Neuronal stem cell (in vitro differentiated cells): ENCODE measurements at regions not wholly inside any gene's neighbourhood (a gene's known extent, or its start where the extent isn't known, plus 50 kb on each side); places are given as distances from the start of the nearest gene placed in this dataset.

Experiments used
- DNase-seq: peaks from one replicate; pipeline ENCODE4 v3.0.0-alpha.2; 2013; ENCODE audit warnings: low spot score
- H2AFZ ChIP-seq: one replicate; pipeline ENCODE4 v1.6.1; 2013; ENCODE audit warnings: mild to moderate bottlenecking, low read length, inconsistent platforms
- H2AK5ac ChIP-seq: 2 replicates; pipeline ENCODE4 v1.6.1; 2013; ENCODE audit warnings: low read depth, mild to moderate bottlenecking, inconsistent platforms, low read length, moderate library complexity, mixed read lengths
- H2BK120ac ChIP-seq: 2 replicates; pipeline ENCODE4 v1.6.1; 2013; ENCODE audit warnings: low read depth, mild to moderate bottlenecking, inconsistent platforms, low read length, moderate library complexity, mixed read lengths
- H2BK12ac ChIP-seq: one replicate; pipeline ENCODE4 v1.6.1; 2013; ENCODE audit warnings: low read length, inconsistent platforms
- H2BK15ac ChIP-seq: 2 replicates; pipeline ENCODE4 v1.6.1; 2013; ENCODE audit warnings: mild to moderate bottlenecking, low read length, inconsistent platforms, mixed read lengths
- H2BK5ac ChIP-seq: one replicate; pipeline ENCODE4 v1.6.1; 2013; ENCODE audit warnings: inconsistent platforms, mild to moderate bottlenecking, low read length, moderate library complexity
- H3K14ac ChIP-seq: one replicate; pipeline ENCODE4 v1.6.1; 2013; ENCODE audit warnings: low read length, inconsistent platforms
- H3K18ac ChIP-seq: 2 replicates; pipeline ENCODE4 v1.6.1; 2013; ENCODE audit warnings: low read length, inconsistent platforms
- H3K23ac ChIP-seq: 2 replicates; pipeline ENCODE4 v1.6.1; 2013; ENCODE audit warnings: low read depth, mild to moderate bottlenecking, mixed read lengths, low read length, inconsistent platforms; ENCODE audit not compliant: poor library complexity
- H3K27ac ChIP-seq: replicated peaks from 3 replicates; pipeline ENCODE4 v1.5.1; 2013; ENCODE audit warnings: low read length, inconsistent platforms
- H3K27me3 ChIP-seq, 3 experiments: 2 replicates each; pipeline ENCODE4 v1.6.1; 2013; ENCODE audit warnings: low read length in 3 of 3, mild to moderate bottlenecking in 2 of 3, inconsistent platforms in 1 of 3, low read depth in 1 of 3, mixed read lengths in 1 of 3, moderate library complexity in 1 of 3; ENCODE audit not compliant: control insufficient read depth in 3 of 3, insufficient read depth in 3 of 3
- H3K36me3 ChIP-seq, 2 donors: replicated peaks in 1 of 2; 2 replicates each; pipeline ENCODE4 v1.6.1; 2013; ENCODE audit warnings: low read length in 2 of 2; ENCODE audit not compliant: control insufficient read depth in 2 of 2, insufficient read depth in 2 of 2
- H3K4ac ChIP-seq: 2 replicates; pipeline ENCODE4 v1.6.1; 2013; ENCODE audit warnings: inconsistent platforms, mild to moderate bottlenecking, low read length, moderate library complexity
- H3K4me1 ChIP-seq, 2 donors: 1 replicate in 1 of 2; 2 replicates in 1 of 2; pipeline ENCODE4 v1.6.1; 2013; ENCODE audit warnings: low read length in 2 of 2, low read depth in 1 of 2; ENCODE audit not compliant: control insufficient read depth in 2 of 2, insufficient read depth in 1 of 2
- H3K4me2 ChIP-seq: one replicate; pipeline ENCODE4 v1.6.1; 2013; ENCODE audit warnings: mild to moderate bottlenecking, low read length, inconsistent platforms; ENCODE audit not compliant: insufficient read depth, poor library complexity, severe bottlenecking
- H3K4me3 ChIP-seq, 2 donors: 2 replicates each; pipeline ENCODE4 v1.5.1; 2013; ENCODE audit warnings: low read length in 2 of 2, mild to moderate bottlenecking in 2 of 2, inconsistent platforms in 1 of 2, moderate library complexity in 1 of 2
- H3K79me1 ChIP-seq: one replicate; pipeline ENCODE4 v1.6.1; 2013; ENCODE audit warnings: low read depth, mild to moderate bottlenecking, inconsistent platforms, low read length, moderate library complexity
- H3K9ac ChIP-seq: one replicate; pipeline ENCODE4 v1.6.1; 2013; ENCODE audit warnings: mild to moderate bottlenecking, low read depth, low read length, inconsistent platforms; ENCODE audit not compliant: poor library complexity
- H3K9me3 ChIP-seq, 2 donors: replicated peaks in 1 of 2; 2 replicates each; pipeline versions ENCODE3 to v1.6.1; 2013; ENCODE audit warnings: low read length in 2 of 2, mild to moderate bottlenecking in 2 of 2, inconsistent platforms in 1 of 2, low read depth in 1 of 2, mixed read lengths in 1 of 2, moderate library complexity in 1 of 2; ENCODE audit not compliant: control insufficient read depth in 2 of 2, insufficient read depth in 1 of 2
- H4K8ac ChIP-seq: one replicate; pipeline ENCODE4 v1.6.1; 2013; ENCODE audit warnings: low read depth, mild to moderate bottlenecking, inconsistent platforms, low read length, moderate library complexity
- H4K91ac ChIP-seq: one replicate; pipeline ENCODE4 v1.6.1; 2013; ENCODE audit warnings: low read length, low read depth, mild to moderate bottlenecking, inconsistent platforms; ENCODE audit not compliant: poor library complexity
- WGBS, 2 donors: extraction: QIAGEN DNeasy Blood & Tissue Kit; methylation state at CpG; one replicate each; pipeline ENCODE4 v1.1.7; 2013; ENCODE audit warnings: missing lambda C conversion rate in 2 of 2, mixed read lengths in 1 of 2; ENCODE audit not compliant: insufficient read length in 2 of 2, insufficient replicate concordance in 1 of 2; ENCODE audit errors: extremely low coverage in 2 of 2; 5-methylcytosine and 5-hydroxymethylcytosine counted together

- no peak overlapping the region for H3K23ac ChIP-seq
- H2BK5ac ChIP-seq: no peak overlapping the region
- H4K91ac ChIP-seq: no peak overlapping the region
- peaks cover 0 to 8% of the 10 kb centered on the region in 2 donors for H3K4me1 ChIP-seq
- H2AFZ ChIP-seq: no peak overlapping the region
- no peak for DNase-seq
- no peak overlapping the region for H3K9ac ChIP-seq
- H3K36me3 ChIP-seq: no peaks in the 10 kb centered on the region
- WGBS, 2 donors: no CpG with 5 or more reads among the region's 14 CpGs
- no peaks in the 10 kb centered on the region for H3K79me1 ChIP-seq
- peak overlapping the region; percentile 89 for H3K14ac ChIP-seq
- H4K8ac ChIP-seq: no peak overlapping the region
- no peak overlapping the region for H2BK15ac ChIP-seq
- no peak overlapping the region for H3K27ac ChIP-seq
- H3K4me2 ChIP-seq: no peak overlapping the region
- no peaks in the 10 kb centered on the region for H3K9me3 ChIP-seq
- no peak overlapping the region for H3K18ac ChIP-seq
- H3K4me3 ChIP-seq: no peak overlapping the region
- no peak overlapping the region for H2BK120ac ChIP-seq
- H3K4ac ChIP-seq: no peak overlapping the region
- no peak overlapping the region for H2AK5ac ChIP-seq
- no peak overlapping the region for H2BK12ac ChIP-seq
- H3K27me3 ChIP-seq: peaks cover 0 to 52% (median 0%) of the 10 kb centered on the region in 3 experiments
Measured at GRCh38 chr15:77691607-77692006, 58.9 kb upstream of the LINGO1 start.

DNA sequence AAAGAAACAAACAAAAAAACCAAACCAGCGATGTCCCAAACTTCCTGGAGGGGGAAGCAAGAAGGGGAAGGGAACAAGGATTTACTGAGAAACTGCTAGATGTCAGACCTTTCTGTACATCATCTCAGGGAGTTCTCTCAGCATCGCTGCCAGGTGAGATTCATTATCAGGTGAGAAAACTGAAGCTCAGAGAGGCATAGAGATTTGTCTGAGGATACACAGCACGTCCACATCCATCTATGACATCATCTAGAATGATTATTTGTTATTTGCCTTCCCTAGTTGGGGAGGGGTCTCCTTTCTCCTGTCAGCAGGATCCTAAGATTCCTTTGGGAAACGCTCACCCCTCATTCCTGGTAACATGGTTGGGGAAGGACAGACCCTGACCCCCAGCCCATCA is 57.1 kb upstream of the LINGO1 start:
- Histone ChIP-seq H3K9ac (no peak overlapping the region), H2AFZ (no peak overlapping the region), H3K9me3 (no peaks in the 10 kb centered on the region), H4K91ac (no peak overlapping the region), H2BK15ac (no peak overlapping the region), H4K8ac (no peak overlapping the region), H3K4me3 (no peak overlapping the region), H3K4ac (no peak overlapping the region), H3K79me1 (no peaks in the 10 kb centered on the region), H2BK5ac (no peak overlapping the region), H2BK120ac (no peak overlapping the region), H3K36me3 (no peaks in the 10 kb centered on the region), H3K4me1 (peaks cover 0 to 9% of the 10 kb centered on the region in 2 donors), H3K18ac (no peak overlapping the region), H3K14ac (no peak overlapping the region), H2BK12ac (no peak overlapping the region), H3K27me3 (peaks cover 0 to 37% (median 0%) of the 10 kb centered on the region in 3 experiments), H3K4me2 (no peak overlapping the region), H2AK5ac (no peak overlapping the region), H3K23ac (no peak overlapping the region), H3K27ac (no peak overlapping the region)
- no peak for DNase-seq
- no CpG with 5 or more reads among the region's 4 CpGs for WGBS, 2 donors

DNA sequence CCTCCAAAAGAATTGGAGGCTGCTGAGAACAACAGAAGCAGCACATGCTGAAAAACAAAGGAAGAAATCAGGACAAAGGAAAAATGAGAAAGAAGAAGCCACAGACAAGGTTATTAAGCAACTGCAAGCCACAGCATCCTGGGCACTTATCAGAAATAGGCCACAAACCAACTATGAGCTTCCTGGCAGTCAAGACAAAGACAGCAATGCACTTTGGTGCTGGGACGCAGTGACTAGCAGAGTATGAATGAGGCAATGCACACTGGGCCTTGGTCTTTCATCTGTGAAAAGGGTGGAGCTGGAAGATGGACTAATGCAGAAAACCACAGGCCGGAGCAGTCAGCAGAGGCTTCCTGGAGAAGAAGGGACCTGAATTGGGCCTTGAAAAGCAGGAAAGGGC is 56.0 kb upstream of the LINGO1 start:
- Histone ChIP-seq H3K9ac (no peak overlapping the region), H3K27ac (no peak overlapping the region), H3K27me3 (peaks cover 0 to 40% (median 0%) of the 10 kb centered on the region in 3 experiments), H3K14ac (peak overlapping the region; percentile 25), H2AFZ (no peak overlapping the region), H3K4me3 (no peak overlapping the region), H3K79me1 (no peaks in the 10 kb centered on the region), H3K9me3 (no peaks in the 10 kb centered on the region), H4K91ac (no peak overlapping the region), H2BK12ac (no peak overlapping the region), H3K36me3 (no peaks in the 10 kb centered on the region), H3K23ac (no peak overlapping the region), H3K4me2 (no peak overlapping the region), H2BK15ac (no peak overlapping the region), H3K4ac (no peak overlapping the region), H2BK5ac (no peak overlapping the region), H2AK5ac (no peak overlapping the region), H4K8ac (no peak overlapping the region), H3K4me1 (peaks cover 0 to 9% of the 10 kb centered on the region in 2 donors), H3K18ac (no peak overlapping the region), H2BK120ac (no peak overlapping the region)
- WGBS, 2 donors: no CpG with 5 or more reads among the region's 2 CpGs
- no peak for DNase-seq

- WGBS, 2 donors: no CpG with 5 or more reads among the region's 8 CpGs
- no peak overlapping the region for H3K14ac ChIP-seq
- no peak overlapping the region for H2BK15ac ChIP-seq
- H2BK5ac ChIP-seq: no peak overlapping the region
- H2AK5ac ChIP-seq: no peak overlapping the region
- no peak overlapping the region for H3K4me2 ChIP-seq
- H2BK120ac ChIP-seq: no peak overlapping the region
- H3K36me3 ChIP-seq: no peaks in the 10 kb centered on the region
- H3K4me3 ChIP-seq: no peak overlapping the region
- no peak overlapping the region for H3K27ac ChIP-seq
- H3K9ac ChIP-seq: no peak overlapping the region
- H3K23ac ChIP-seq: no peak overlapping the region
- peak overlapping the region; percentile 70 for H4K8ac ChIP-seq
- no peak overlapping the region for H4K91ac ChIP-seq
- H3K18ac ChIP-seq: peak overlapping the region; percentile 32
- H3K4me1 ChIP-seq: peaks cover 0 to 9% of the 10 kb centered on the region in 2 donors
- H3K4ac ChIP-seq: no peak overlapping the region
- no peak for DNase-seq
- no peak overlapping the region for H2AFZ ChIP-seq
- H2BK12ac ChIP-seq: no peak overlapping the region
- H3K27me3 ChIP-seq: peaks cover 0 to 41% (median 0%) of the 10 kb centered on the region in 3 experiments
- no peaks in the 10 kb centered on the region for H3K79me1 ChIP-seq
- no peaks in the 10 kb centered on the region for H3K9me3 ChIP-seq
Measured at GRCh38 chr15:77688266-77688665, 55.6 kb upstream of the LINGO1 start.
